Upper lobe of left lung (tissue), 4 donors: ENCODE measurements at regions not wholly inside any gene's neighbourhood (a gene's known extent, or its start where the extent isn't known, plus 50 kb on each side); places are given as distances from the start of the nearest gene placed in this dataset.
"Not testable (repeated sequence)": the region's sequence is repeated elsewhere in the genome, so short reads cannot be mapped to it uniquely, and the experiment has no call there.

Experiments used
- POLR2A ChIP-seq, 4 donors: fragments of 450-650 bp; IDR thresholded peaks; one replicate each; pipeline ENCODE4 v1.5.1; 2016 to 2017; ENCODE audit warnings: antibody characterized with exemption in 4 of 4, mild to moderate bottlenecking in 2 of 4
- TF ChIP-seq, protein P1 (sequence below), 6 experiments: fragments of 450-650 bp in 4 of 6; fragments of 200-600 bp in 2 of 6; sonication (generic) in 2 of 6; IDR thresholded peaks; one replicate each; pipeline ENCODE4 v1.5.1; 2016 to 2019; ENCODE audit warnings: antibody characterized with exemption in 6 of 6

DNA sequence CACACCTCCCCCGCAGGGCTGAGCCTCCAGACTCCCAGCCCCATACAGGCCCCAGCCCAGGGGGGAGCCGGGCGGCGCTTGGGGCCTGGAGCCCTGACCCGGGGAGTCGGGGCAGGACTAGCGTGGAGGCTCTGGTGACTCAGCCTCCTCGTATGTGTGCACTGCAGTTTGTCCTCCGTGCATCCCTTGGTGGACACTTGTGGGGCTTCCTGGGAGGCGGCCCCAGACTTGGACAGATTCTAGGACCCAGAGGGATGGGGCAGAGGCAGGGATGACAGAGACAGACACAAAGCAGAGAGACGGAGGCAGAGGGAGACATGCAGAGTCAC, 161.6 kb downstream of the TMEM121 start:
- TF ChIP-seq, protein P1, sequence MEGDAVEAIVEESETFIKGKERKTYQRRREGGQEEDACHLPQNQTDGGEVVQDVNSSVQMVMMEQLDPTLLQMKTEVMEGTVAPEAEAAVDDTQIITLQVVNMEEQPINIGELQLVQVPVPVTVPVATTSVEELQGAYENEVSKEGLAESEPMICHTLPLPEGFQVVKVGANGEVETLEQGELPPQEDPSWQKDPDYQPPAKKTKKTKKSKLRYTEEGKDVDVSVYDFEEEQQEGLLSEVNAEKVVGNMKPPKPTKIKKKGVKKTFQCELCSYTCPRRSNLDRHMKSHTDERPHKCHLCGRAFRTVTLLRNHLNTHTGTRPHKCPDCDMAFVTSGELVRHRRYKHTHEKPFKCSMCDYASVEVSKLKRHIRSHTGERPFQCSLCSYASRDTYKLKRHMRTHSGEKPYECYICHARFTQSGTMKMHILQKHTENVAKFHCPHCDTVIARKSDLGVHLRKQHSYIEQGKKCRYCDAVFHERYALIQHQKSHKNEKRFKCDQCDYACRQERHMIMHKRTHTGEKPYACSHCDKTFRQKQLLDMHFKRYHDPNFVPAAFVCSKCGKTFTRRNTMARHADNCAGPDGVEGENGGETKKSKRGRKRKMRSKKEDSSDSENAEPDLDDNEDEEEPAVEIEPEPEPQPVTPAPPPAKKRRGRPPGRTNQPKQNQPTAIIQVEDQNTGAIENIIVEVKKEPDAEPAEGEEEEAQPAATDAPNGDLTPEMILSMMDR (IDR thresholded peaks at IDR 0.05) = not testable (repeated sequence)
- TF ChIP-seq POLR2A (IDR thresholded peaks at IDR 0.05) = not testable (repeated sequence)
